ENCODE measurements at regions not wholly inside any gene's neighbourhood (a gene's known extent, or its start where the extent isn't known, plus 50 kb on each side); places are given as distances from the start of the nearest gene placed in this dataset.

GRCh38 chr3:82044930-82045705 is 283.7 kb upstream of the GBE1 start:
- no peak overlapping the region for H3K9ac ChIP-seq (ENCODE audit: low read length)
- no peaks in the 10 kb centered on the region for H3K27me3 ChIP-seq (ENCODE audit: control insufficient read depth, insufficient read depth, low read length)
- no peaks in the 10 kb centered on the region for H3K9me3 ChIP-seq (ENCODE audit: control insufficient read depth, insufficient read depth, low read depth, low read length)
- H3K4me1 ChIP-seq (ENCODE audit: control insufficient read depth, insufficient read depth, low read length) = no peaks in the 10 kb centered on the region
- no peak overlapping the region for H3K27ac ChIP-seq (ENCODE audit: low read depth, low read length)
- no peak overlapping the region for H3K4me3 ChIP-seq (ENCODE audit: low read depth, low read length)
- H3K36me3 ChIP-seq (ENCODE audit: control insufficient read depth, insufficient read depth, low read length) = no peaks in the 10 kb centered on the region

- no peaks in the 10 kb centered on the region for H3K27me3 ChIP-seq (ENCODE audit: control insufficient read depth, insufficient read depth, low read length)
- H3K27ac ChIP-seq (ENCODE audit: low read depth, low read length) = no peak overlapping the region
- no peak overlapping the region for H3K4me3 ChIP-seq (ENCODE audit: low read depth, low read length)
- no peak overlapping the region for H3K9ac ChIP-seq (ENCODE audit: low read length)
- H3K36me3 ChIP-seq (ENCODE audit: control insufficient read depth, insufficient read depth, low read length) = no peaks in the 10 kb centered on the region
- no peaks in the 10 kb centered on the region for H3K4me1 ChIP-seq (ENCODE audit: control insufficient read depth, insufficient read depth, low read length)
- no peaks in the 10 kb centered on the region for H3K9me3 ChIP-seq (ENCODE audit: control insufficient read depth, insufficient read depth, low read depth, low read length)
These were observed 277.1 kb upstream of the GBE1 start for GRCh38 chr3:82038556-82038955.

- Histone ChIP-seq H3K9me3 (ENCODE audit: control insufficient read depth, insufficient read depth, low read depth, low read length) (no peaks in the 10 kb centered on the region), H3K9ac (ENCODE audit: low read length) (no peak overlapping the region), H3K4me3 (ENCODE audit: low read depth, low read length) (no peak overlapping the region), H3K27ac (ENCODE audit: low read depth, low read length) (no peak overlapping the region), H3K27me3 (ENCODE audit: control insufficient read depth, insufficient read depth, low read length) (no peaks in the 10 kb centered on the region), H3K4me1 (ENCODE audit: control insufficient read depth, insufficient read depth, low read length) (no peaks in the 10 kb centered on the region), H3K36me3 (ENCODE audit: control insufficient read depth, insufficient read depth, low read length) (no peaks in the 10 kb centered on the region)
These were observed 271.7 kb upstream of the GBE1 start for GRCh38 chr3:82033186-82033585.

GRCh38 chr3:82031596-82031995 is 270.2 kb upstream of the GBE1 start:
- no peak overlapping the region for H3K27ac ChIP-seq (ENCODE audit: low read depth, low read length)
- H3K4me1 ChIP-seq (ENCODE audit: control insufficient read depth, insufficient read depth, low read length) = no peaks in the 10 kb centered on the region
- no peaks in the 10 kb centered on the region for H3K9me3 ChIP-seq (ENCODE audit: control insufficient read depth, insufficient read depth, low read depth, low read length)
- H3K4me3 ChIP-seq (ENCODE audit: low read depth, low read length) = no peak overlapping the region
- H3K36me3 ChIP-seq (ENCODE audit: control insufficient read depth, insufficient read depth, low read length) = no peaks in the 10 kb centered on the region
- no peaks in the 10 kb centered on the region for H3K27me3 ChIP-seq (ENCODE audit: control insufficient read depth, insufficient read depth, low read length)
- no peak overlapping the region for H3K9ac ChIP-seq (ENCODE audit: low read length)

GRCh38 chr3:82030916-82031315 is 269.5 kb upstream of the GBE1 start:
- Histone ChIP-seq H3K9ac (ENCODE audit: low read length) (no peak overlapping the region), H3K4me3 (ENCODE audit: low read depth, low read length) (no peak overlapping the region), H3K27ac (ENCODE audit: low read depth, low read length) (no peak overlapping the region), H3K9me3 (ENCODE audit: control insufficient read depth, insufficient read depth, low read depth, low read length) (no peaks in the 10 kb centered on the region), H3K4me1 (ENCODE audit: control insufficient read depth, insufficient read depth, low read length) (no peaks in the 10 kb centered on the region), H3K36me3 (ENCODE audit: control insufficient read depth, insufficient read depth, low read length) (no peaks in the 10 kb centered on the region), H3K27me3 (ENCODE audit: control insufficient read depth, insufficient read depth, low read length) (no peaks in the 10 kb centered on the region)

- Histone ChIP-seq H3K36me3 (ENCODE audit: control insufficient read depth, insufficient read depth, low read length) (no peaks in the 10 kb centered on the region), H3K27ac (ENCODE audit: low read depth, low read length) (no peak overlapping the region), H3K4me3 (ENCODE audit: low read depth, low read length) (no peak overlapping the region), H3K9ac (ENCODE audit: low read length) (no peak overlapping the region), H3K4me1 (ENCODE audit: control insufficient read depth, insufficient read depth, low read length) (no peaks in the 10 kb centered on the region), H3K27me3 (ENCODE audit: control insufficient read depth, insufficient read depth, low read length) (no peaks in the 10 kb centered on the region), H3K9me3 (ENCODE audit: control insufficient read depth, insufficient read depth, low read depth, low read length) (no peaks in the 10 kb centered on the region)
These were observed 261.4 kb upstream of the GBE1 start for GRCh38 chr3:82022836-82023235.

- no peaks in the 10 kb centered on the region for H3K36me3 ChIP-seq (ENCODE audit: control insufficient read depth, insufficient read depth, low read length)
- no peaks in the 10 kb centered on the region for H3K27me3 ChIP-seq (ENCODE audit: control insufficient read depth, insufficient read depth, low read length)
- no peak overlapping the region for H3K9ac ChIP-seq (ENCODE audit: low read length)
- H3K27ac ChIP-seq (ENCODE audit: low read depth, low read length) = no peak overlapping the region
- no peaks in the 10 kb centered on the region for H3K9me3 ChIP-seq (ENCODE audit: control insufficient read depth, insufficient read depth, low read depth, low read length)
- no peak overlapping the region for H3K4me3 ChIP-seq (ENCODE audit: low read depth, low read length)
- no peaks in the 10 kb centered on the region for H3K4me1 ChIP-seq (ENCODE audit: control insufficient read depth, insufficient read depth, low read length)
These were observed 258.8 kb upstream of the GBE1 start for GRCh38 chr3:82020282-82020681.

- Histone ChIP-seq H3K27me3 (ENCODE audit: control insufficient read depth, insufficient read depth, low read length) (no peaks in the 10 kb centered on the region), H3K9ac (ENCODE audit: low read length) (no peak overlapping the region), H3K4me1 (ENCODE audit: control insufficient read depth, insufficient read depth, low read length) (no peaks in the 10 kb centered on the region), H3K9me3 (ENCODE audit: control insufficient read depth, insufficient read depth, low read depth, low read length) (peaks cover 19% of the 10 kb centered on the region), H3K36me3 (ENCODE audit: control insufficient read depth, insufficient read depth, low read length) (no peaks in the 10 kb centered on the region), H3K27ac (ENCODE audit: low read depth, low read length) (no peak overlapping the region), H3K4me3 (ENCODE audit: low read depth, low read length) (no peak overlapping the region)
These were observed 253.8 kb upstream of the GBE1 start for GRCh38 chr3:82015241-82015640.

- Histone ChIP-seq H3K27me3 (ENCODE audit: control insufficient read depth, insufficient read depth, low read length) (no peaks in the 10 kb centered on the region), H3K9me3 (ENCODE audit: control insufficient read depth, insufficient read depth, low read depth, low read length) (peaks cover 19% of the 10 kb centered on the region), H3K4me1 (ENCODE audit: control insufficient read depth, insufficient read depth, low read length) (no peaks in the 10 kb centered on the region), H3K4me3 (ENCODE audit: low read depth, low read length) (no peak overlapping the region), H3K9ac (ENCODE audit: low read length) (no peak overlapping the region), H3K27ac (ENCODE audit: low read depth, low read length) (no peak overlapping the region), H3K36me3 (ENCODE audit: control insufficient read depth, insufficient read depth, low read length) (no peaks in the 10 kb centered on the region)
These were observed 251.3 kb upstream of the GBE1 start for GRCh38 chr3:82012775-82013174.

- H3K9ac ChIP-seq (ENCODE audit: low read length) = no peak overlapping the region
- peaks cover 28% of the 10 kb centered on the region for H3K9me3 ChIP-seq (ENCODE audit: control insufficient read depth, insufficient read depth, low read depth, low read length)
- no peaks in the 10 kb centered on the region for H3K36me3 ChIP-seq (ENCODE audit: control insufficient read depth, insufficient read depth, low read length)
- H3K4me1 ChIP-seq (ENCODE audit: control insufficient read depth, insufficient read depth, low read length) = no peaks in the 10 kb centered on the region
- H3K27ac ChIP-seq (ENCODE audit: low read depth, low read length) = no peak overlapping the region
- H3K4me3 ChIP-seq (ENCODE audit: low read depth, low read length) = no peak overlapping the region
- H3K27me3 ChIP-seq (ENCODE audit: control insufficient read depth, insufficient read depth, low read length) = no peaks in the 10 kb centered on the region
These were observed 249.9 kb upstream of the GBE1 start for GRCh38 chr3:82011336-82011735.

GRCh38 chr3:82005266-82005665 is 243.8 kb upstream of the GBE1 start:
- Histone ChIP-seq H3K9me3 (ENCODE audit: control insufficient read depth, insufficient read depth, low read depth, low read length) (peaks cover 9% of the 10 kb centered on the region; the same call in 1 of the 2 replicates), H3K27ac (ENCODE audit: low read depth, low read length) (no peak overlapping the region), H3K4me1 (ENCODE audit: control insufficient read depth, insufficient read depth, low read length) (peaks cover 10% of the 10 kb centered on the region; the same call in 1 of the 2 replicates), H3K27me3 (ENCODE audit: control insufficient read depth, insufficient read depth, low read length) (no peaks in the 10 kb centered on the region), H3K9ac (ENCODE audit: low read length) (no peak overlapping the region), H3K4me3 (ENCODE audit: low read depth, low read length) (no peak overlapping the region), H3K36me3 (ENCODE audit: control insufficient read depth, insufficient read depth, low read length) (no peaks in the 10 kb centered on the region)

All from HUES6 (cell line).